ENCODE measurements at regions not wholly inside any gene's neighbourhood (a gene's known extent, or its start where the extent isn't known, plus 50 kb on each side); places are given as distances from the start of the nearest gene placed in this dataset.
"Not testable (repeated sequence)": the region's sequence is repeated elsewhere in the genome, so short reads cannot be mapped to it uniquely, and the experiment has no call there.

- DNase-seq, result no peak
- H3K9me2 ChIP-seq (replicated peaks; ENCODE audit: insufficient read depth, low read length), result no peaks in the 10 kb centered on the region
- no peaks in the 10 kb centered on the region for H3K79me2 ChIP-seq (ENCODE audit: low read length)
- H2AFZ ChIP-seq (ENCODE audit: low read length), result no peak overlapping the region
- H3F3A ChIP-seq (ENCODE audit: insufficient read depth, low read length), result no peaks in the 10 kb centered on the region
- H3K9me3 ChIP-seq (replicated peaks; ENCODE audit: insufficient read depth, low read length), result no peaks in the 10 kb centered on the region
- H3K9ac ChIP-seq (ENCODE audit: low read length), result no peak overlapping the region
- H3K27ac ChIP-seq (ENCODE audit: low read length), result no peak overlapping the region
- no peaks in the 10 kb centered on the region for H3K36me3 ChIP-seq (replicated peaks; ENCODE audit: insufficient read depth, low read length)
- 0 out of 2 replicates have a peak, but pooled peaks cover 7% of the 10 kb centered on the region for H3K4me1 ChIP-seq (ENCODE audit: low read length)
- H3K4me2 ChIP-seq (ENCODE audit: low read depth, low read length), result no peak overlapping the region
- no peaks in the 10 kb centered on the region for H3K27me3 ChIP-seq (replicated peaks; ENCODE audit: insufficient read depth, low read length)
- H3K4me3 ChIP-seq (ENCODE audit: low read length), result no peak overlapping the region
- TF ChIP-seq EZH2 (optimal IDR thresholded peaks at IDR 0.05; ENCODE audit: low read depth, low read length) (no peak), CTCF (IDR thresholded peaks at IDR 0.05; ENCODE audit: low read length) (no peak), EZH2phosphoT487 (IDR thresholded peaks at IDR 0.05; ENCODE audit: low read length) (no peak)
- H4K20me1 ChIP-seq (ENCODE audit: insufficient read depth, low read length), result no peaks in the 10 kb centered on the region
Observed at GRCh38 chr7:124250297-124251034, 217.6 kb upstream of the TMEM229A start.

GRCh38 chr7:124247691-124248090 is 214.8 kb upstream of the TMEM229A start:
- Histone ChIP-seq H3K79me2 (ENCODE audit: low read length) (no peaks in the 10 kb centered on the region), H3K27me3 (replicated peaks; ENCODE audit: insufficient read depth, low read length) (no peaks in the 10 kb centered on the region), H3K9me2 (replicated peaks; ENCODE audit: insufficient read depth, low read length) (no peaks in the 10 kb centered on the region), H3K4me2 (ENCODE audit: low read depth, low read length) (no peak overlapping the region), H4K20me1 (ENCODE audit: insufficient read depth, low read length) (no peaks in the 10 kb centered on the region), H3K27ac (ENCODE audit: low read length) (no peak overlapping the region), H3K9me3 (replicated peaks; ENCODE audit: insufficient read depth, low read length) (no peaks in the 10 kb centered on the region), H3F3A (ENCODE audit: insufficient read depth, low read length) (peaks cover 6% of the 10 kb centered on the region; the same call in 1 of the 2 replicates), H2AFZ (ENCODE audit: low read length) (no peak overlapping the region), H3K36me3 (replicated peaks; ENCODE audit: insufficient read depth, low read length) (no peaks in the 10 kb centered on the region), H3K4me3 (ENCODE audit: low read length) (no peak overlapping the region), H3K4me1 (ENCODE audit: low read length) (peaks cover 14% of the 10 kb centered on the region), H3K9ac (ENCODE audit: low read length) (no peak overlapping the region)
- TF ChIP-seq EZH2 (optimal IDR thresholded peaks at IDR 0.05; ENCODE audit: low read depth, low read length) (no peak), CTCF (IDR thresholded peaks at IDR 0.05; ENCODE audit: low read length) (no peak), EZH2phosphoT487 (IDR thresholded peaks at IDR 0.05; ENCODE audit: low read length) (no peak)
- DNase-seq, result no peak

GRCh38 chr7:124246262-124246863 is 213.5 kb upstream of the TMEM229A start:
- no peak for DNase-seq

GRCh38 chr7:124244469-124244868 is 211.6 kb upstream of the TMEM229A start:
- peak overlapping the region; percentile 26; the same call in 1 of the 2 replicates for H3K27ac ChIP-seq (ENCODE audit: low read length)
- H3K9me3 ChIP-seq (replicated peaks; ENCODE audit: insufficient read depth, low read length); H3K4me3 ChIP-seq (ENCODE audit: low read length); H2AFZ ChIP-seq (ENCODE audit: low read length); H3K36me3 ChIP-seq (replicated peaks; ENCODE audit: insufficient read depth, low read length); H3K79me2 ChIP-seq (ENCODE audit: low read length); H3K9ac ChIP-seq (ENCODE audit: low read length); H4K20me1 ChIP-seq (ENCODE audit: insufficient read depth, low read length); H3K4me1 ChIP-seq (ENCODE audit: low read length); H3K4me2 ChIP-seq (ENCODE audit: low read depth, low read length); H3K9me2 ChIP-seq (replicated peaks; ENCODE audit: insufficient read depth, low read length); H3F3A ChIP-seq (ENCODE audit: insufficient read depth, low read length); H3K27me3 ChIP-seq (replicated peaks; ENCODE audit: insufficient read depth, low read length): not testable (repeated sequence)
- DNase-seq, result peak; percentile 63

More at GRCh38 chr7:124246262-124246863, 213.5 kb upstream of the TMEM229A start:
- H3K27ac ChIP-seq (ENCODE audit: low read length), result no peak overlapping the region
- H2AFZ ChIP-seq (ENCODE audit: low read length), result no peak overlapping the region
- H3K9ac ChIP-seq (ENCODE audit: low read length), result no peak overlapping the region
- no peaks in the 10 kb centered on the region for H3K36me3 ChIP-seq (replicated peaks; ENCODE audit: insufficient read depth, low read length)
- H3K4me1 ChIP-seq (ENCODE audit: low read length), result peaks cover 14% of the 10 kb centered on the region
- H3K4me3 ChIP-seq (ENCODE audit: low read length), result no peak overlapping the region
- no peaks in the 10 kb centered on the region for H4K20me1 ChIP-seq (ENCODE audit: insufficient read depth, low read length)
- no peaks in the 10 kb centered on the region for H3K9me2 ChIP-seq (replicated peaks; ENCODE audit: insufficient read depth, low read length)
- H3K79me2 ChIP-seq (ENCODE audit: low read length), result no peaks in the 10 kb centered on the region
- no peaks in the 10 kb centered on the region for H3K9me3 ChIP-seq (replicated peaks; ENCODE audit: insufficient read depth, low read length)
- TF ChIP-seq EZH2 (optimal IDR thresholded peaks at IDR 0.05; ENCODE audit: low read depth, low read length) (no peak), CTCF (IDR thresholded peaks at IDR 0.05; ENCODE audit: low read length) (no peak), EZH2phosphoT487 (IDR thresholded peaks at IDR 0.05; ENCODE audit: low read length) (no peak)
- no peaks in the 10 kb centered on the region for H3K27me3 ChIP-seq (replicated peaks; ENCODE audit: insufficient read depth, low read length)
- peaks cover 6% of the 10 kb centered on the region; the same call in 1 of the 2 replicates for H3F3A ChIP-seq (ENCODE audit: insufficient read depth, low read length)
- no peak overlapping the region for H3K4me2 ChIP-seq (ENCODE audit: low read depth, low read length)

Data from MM.1S (cell line).